Osteocyte (in vitro differentiated cells): ENCODE measurements at regions not wholly inside any gene's neighbourhood (a gene's known extent, or its start where the extent isn't known, plus 50 kb on each side); places are given as distances from the start of the nearest gene placed in this dataset.

Source experiments
- DNase-seq: peaks from one replicate; pipeline ENCODE4 v3.0.0; 2021; ENCODE audit warnings: mixed read lengths; ENCODE audit not compliant: unreplicated experiment; ENCODE audit errors: extremely low spot score
- H3K27ac Mint-ChIP-seq: one replicate; pipeline ENCODE4 v1.8.0; 2021; ENCODE audit warnings: mild to moderate bottlenecking, mixed read lengths; ENCODE audit not compliant: unreplicated experiment
- H3K27me3 Mint-ChIP-seq: one replicate; pipeline ENCODE4 v1.8.0; 2021; ENCODE audit warnings: mixed read lengths; ENCODE audit not compliant: unreplicated experiment
- H3K36me3 Mint-ChIP-seq: one replicate; pipeline ENCODE4 v1.8.0; 2021; ENCODE audit warnings: mixed read lengths; ENCODE audit not compliant: unreplicated experiment
- H3K4me1 Mint-ChIP-seq: one replicate; pipeline ENCODE4 v1.8.0; 2021; ENCODE audit warnings: mixed read lengths; ENCODE audit not compliant: unreplicated experiment
- H3K4me3 Mint-ChIP-seq: one replicate; pipeline ENCODE4 v1.8.0; 2021; ENCODE audit warnings: mild to moderate bottlenecking, moderate library complexity, mixed read lengths; ENCODE audit not compliant: unreplicated experiment
- H3K9me3 Mint-ChIP-seq: one replicate; pipeline ENCODE4 v1.8.0; 2021; ENCODE audit warnings: mixed read lengths; ENCODE audit not compliant: unreplicated experiment
- TF ChIP-seq, protein P1 (sequence below): fragments of 200-600 bp; sonication (generic); IDR thresholded peaks from 2 replicates; pipeline ENCODE4 v1.5.0; 2021; ENCODE audit warnings: antibody characterized with exemption, mild to moderate bottlenecking, moderate library complexity

DNA sequence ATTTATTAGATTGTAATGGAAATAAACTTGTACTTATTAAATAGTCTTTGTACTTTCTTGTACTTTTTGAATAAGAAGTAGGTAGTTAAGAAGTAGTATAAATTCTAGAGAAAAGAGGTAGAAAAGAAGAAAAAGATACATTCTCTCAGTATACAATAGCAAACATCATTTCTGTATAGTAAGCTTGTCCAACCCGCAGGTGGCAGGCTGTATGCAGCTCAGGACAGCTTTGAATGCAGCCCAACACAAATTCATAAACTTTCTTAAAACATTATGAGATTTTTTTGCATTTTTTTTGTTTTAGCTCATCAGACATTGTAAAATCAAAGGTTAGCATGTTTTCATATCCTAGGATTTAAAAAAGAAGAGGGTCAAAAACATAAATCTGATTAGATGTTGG is 441.6 kb downstream of the DTHD1 start:
- no peaks in the 10 kb centered on the region for H3K36me3 Mint-ChIP-seq
- TF ChIP-seq, protein P1, sequence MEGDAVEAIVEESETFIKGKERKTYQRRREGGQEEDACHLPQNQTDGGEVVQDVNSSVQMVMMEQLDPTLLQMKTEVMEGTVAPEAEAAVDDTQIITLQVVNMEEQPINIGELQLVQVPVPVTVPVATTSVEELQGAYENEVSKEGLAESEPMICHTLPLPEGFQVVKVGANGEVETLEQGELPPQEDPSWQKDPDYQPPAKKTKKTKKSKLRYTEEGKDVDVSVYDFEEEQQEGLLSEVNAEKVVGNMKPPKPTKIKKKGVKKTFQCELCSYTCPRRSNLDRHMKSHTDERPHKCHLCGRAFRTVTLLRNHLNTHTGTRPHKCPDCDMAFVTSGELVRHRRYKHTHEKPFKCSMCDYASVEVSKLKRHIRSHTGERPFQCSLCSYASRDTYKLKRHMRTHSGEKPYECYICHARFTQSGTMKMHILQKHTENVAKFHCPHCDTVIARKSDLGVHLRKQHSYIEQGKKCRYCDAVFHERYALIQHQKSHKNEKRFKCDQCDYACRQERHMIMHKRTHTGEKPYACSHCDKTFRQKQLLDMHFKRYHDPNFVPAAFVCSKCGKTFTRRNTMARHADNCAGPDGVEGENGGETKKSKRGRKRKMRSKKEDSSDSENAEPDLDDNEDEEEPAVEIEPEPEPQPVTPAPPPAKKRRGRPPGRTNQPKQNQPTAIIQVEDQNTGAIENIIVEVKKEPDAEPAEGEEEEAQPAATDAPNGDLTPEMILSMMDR: no peak
- H3K4me3 Mint-ChIP-seq: no peak overlapping the region
- H3K27ac Mint-ChIP-seq: no peak overlapping the region
- no peaks in the 10 kb centered on the region for H3K4me1 Mint-ChIP-seq
- H3K27me3 Mint-ChIP-seq: no peaks in the 10 kb centered on the region
- no peaks in the 10 kb centered on the region for H3K9me3 Mint-ChIP-seq
- no peak for DNase-seq

DNA sequence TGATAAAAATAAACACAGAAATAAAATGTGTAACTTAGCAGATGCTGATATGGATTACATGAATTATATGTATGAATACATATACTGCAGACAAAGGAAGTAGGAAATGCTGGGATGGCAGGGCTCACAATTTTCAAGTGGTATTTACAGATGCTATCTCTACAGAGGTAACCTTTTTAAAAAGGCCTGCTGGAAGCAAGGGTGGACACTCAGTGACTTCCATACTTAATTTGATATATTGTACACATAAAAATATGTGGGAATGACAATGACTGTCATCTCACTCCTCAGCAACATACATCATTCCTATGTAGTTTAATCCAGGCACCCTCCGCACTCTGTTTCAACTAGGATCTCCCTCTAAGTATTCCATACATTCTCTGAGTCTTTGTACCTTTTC is 452.9 kb downstream of the DTHD1 start:
- TF ChIP-seq, protein P1: no peak
- no peaks in the 10 kb centered on the region for H3K36me3 Mint-ChIP-seq
- no peaks in the 10 kb centered on the region for H3K4me1 Mint-ChIP-seq
- no peak overlapping the region for H3K27ac Mint-ChIP-seq
- H3K27me3 Mint-ChIP-seq: no peaks in the 10 kb centered on the region
- no peak overlapping the region for H3K4me3 Mint-ChIP-seq
- no peaks in the 10 kb centered on the region for H3K9me3 Mint-ChIP-seq
- no peak for DNase-seq

DNA sequence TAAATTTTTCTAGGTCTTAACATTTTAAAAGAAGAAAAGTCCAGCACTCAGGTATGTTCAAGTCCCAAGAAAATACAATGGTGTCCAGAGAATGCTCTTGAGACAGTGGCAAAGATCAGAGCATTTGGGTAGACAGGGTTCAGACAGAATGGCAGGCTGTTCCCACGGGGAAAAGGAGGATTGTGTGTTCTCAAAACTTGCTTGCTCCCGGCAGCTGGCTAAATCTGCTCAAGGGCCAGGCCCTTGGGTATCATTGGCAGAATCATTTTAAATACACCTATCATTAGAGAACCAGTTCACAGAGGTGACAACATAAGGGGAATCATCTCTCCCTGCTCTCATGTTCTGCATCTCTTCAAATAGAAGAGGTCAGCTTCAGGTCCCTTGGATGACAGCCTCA is 456.3 kb downstream of the DTHD1 start:
- no peaks in the 10 kb centered on the region for H3K4me1 Mint-ChIP-seq

DNA sequence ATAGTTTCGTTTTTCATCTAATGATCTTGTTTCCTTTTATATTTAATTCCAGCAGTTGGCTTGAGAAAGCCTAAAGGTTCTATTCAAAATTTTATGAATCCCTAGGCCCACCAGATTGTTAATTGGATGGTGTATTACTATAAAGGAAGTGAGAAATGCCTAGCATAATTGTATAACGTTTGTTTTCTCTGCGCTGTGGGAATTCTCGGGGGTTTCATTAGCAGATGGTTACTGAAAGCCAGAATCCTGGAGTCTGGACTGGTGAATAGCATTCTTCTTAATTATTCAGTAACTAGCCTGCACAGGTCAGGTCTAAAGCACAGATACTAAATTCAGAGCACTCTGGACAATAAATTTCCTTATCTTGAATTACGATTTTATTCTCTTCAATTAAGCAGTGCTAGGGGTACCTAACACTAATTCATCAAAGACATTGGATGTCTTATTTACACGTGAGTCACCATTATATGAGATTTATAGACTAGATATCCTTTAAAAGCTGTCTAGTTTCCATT is 459.4 kb downstream of the DTHD1 start:
- no peaks in the 10 kb centered on the region for H3K36me3 Mint-ChIP-seq
- DNase-seq: no peak
- H3K9me3 Mint-ChIP-seq: peaks cover 4% of the 10 kb centered on the region
- no peak overlapping the region for H3K4me3 Mint-ChIP-seq
- H3K27ac Mint-ChIP-seq: no peak overlapping the region
- no peaks in the 10 kb centered on the region for H3K4me1 Mint-ChIP-seq
- H3K27me3 Mint-ChIP-seq: no peaks in the 10 kb centered on the region
- TF ChIP-seq, protein P1: no peak

More for the DNA sequence above, 456.3 kb downstream of the DTHD1 start:
- no peak overlapping the region for H3K27ac Mint-ChIP-seq
- H3K9me3 Mint-ChIP-seq: peaks cover 3% of the 10 kb centered on the region
- no peak overlapping the region for H3K4me3 Mint-ChIP-seq
- no peak for DNase-seq
- TF ChIP-seq, protein P1: no peak
- no peaks in the 10 kb centered on the region for H3K27me3 Mint-ChIP-seq
- no peaks in the 10 kb centered on the region for H3K36me3 Mint-ChIP-seq

DNA sequence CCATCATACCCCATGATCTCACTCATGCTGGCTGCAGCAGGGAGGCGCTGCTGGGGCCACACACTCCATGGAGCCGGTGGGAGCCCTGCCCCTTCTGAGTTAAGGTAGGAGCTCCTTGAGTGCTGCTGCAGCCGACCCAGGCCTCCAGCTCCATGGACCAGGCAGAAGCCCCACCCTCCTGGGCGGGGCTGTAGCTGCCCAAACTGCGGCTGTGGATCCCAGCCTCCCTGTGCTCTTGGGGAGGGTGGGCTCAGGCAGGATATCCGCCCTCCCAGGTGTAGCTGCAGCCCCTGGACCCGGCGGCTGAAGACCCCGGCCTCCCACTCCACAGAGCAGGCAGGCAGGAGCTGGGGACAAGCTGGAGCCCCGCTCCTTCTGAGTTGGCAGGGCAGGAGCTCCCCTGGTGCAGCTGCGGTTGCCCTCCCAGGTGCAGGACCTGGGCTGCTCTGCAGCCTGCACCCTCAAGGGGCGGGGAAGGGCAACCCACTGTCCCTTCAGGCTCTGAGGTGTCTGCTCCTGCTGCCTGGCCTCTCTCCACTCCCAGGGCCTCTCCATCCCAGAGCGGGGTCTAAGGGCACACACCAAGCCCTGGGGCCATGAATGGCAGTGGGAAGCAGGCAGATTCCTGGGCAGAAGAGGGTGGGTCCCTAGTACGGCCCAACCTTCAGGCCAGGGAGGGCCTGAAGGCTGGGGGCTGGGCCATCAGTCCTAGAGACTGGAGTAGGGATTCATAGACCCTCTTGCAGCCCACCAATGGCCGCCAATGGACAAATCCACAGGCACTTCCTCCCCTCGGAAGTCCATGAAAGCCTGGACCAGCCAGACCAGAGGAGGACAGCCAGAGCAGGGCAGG is 466.1 kb downstream of the DTHD1 start:
- no peak for DNase-seq
- Mint-ChIP-seq H3K4me1 (no peaks in the 10 kb centered on the region), H3K27me3 (no peaks in the 10 kb centered on the region), H3K9me3 (peaks cover 8% of the 10 kb centered on the region), H3K27ac (no peak overlapping the region), H3K36me3 (no peaks in the 10 kb centered on the region), H3K4me3 (no peak overlapping the region)
- TF ChIP-seq, protein P1: no peak
